HepG2 (cell line): ENCODE measurements at regions not wholly inside any gene's neighbourhood (a gene's known extent, or its start where the extent isn't known, plus 50 kb on each side); places are given as distances from the start of the nearest gene placed in this dataset.

Experiments used
- ATAC-seq: fragments of 200-7000 bp; cut with Tn5 transposase; 3 replicates; pipeline ENCODE4 v1.9.1; 2020; ENCODE audit warnings: mild to moderate bottlenecking, moderate library complexity
- BruUV-seq: library from RNA; stranded (reverse); fragments of 400-500 nt; replicated peaks from 2 replicates; lab custom pipeline; 2021; lab: Mats Ljungman, UMichigan
- CTCF ChIA-PET: fragments of 300-600 bp; formaldehyde crosslinking; extraction: SDS; loops from one replicate; lab custom pipeline; 2021; ENCODE audit warnings: low total read pairs, inconsistent platforms, low intra/inter-chr PET ratio; lab: Yijun Ruan, JAX
- POLR2A ChIA-PET: fragments of 350-600 bp; sonication (Branson Sonifier 250); formaldehyde crosslinking; loops from one replicate; lab custom pipeline; 2020; ENCODE audit warnings: antibody characterized with exemption, inconsistent platforms; lab: Yijun Ruan, JAX
- DNase-seq: peaks from one replicate; pipeline ENCODE4 v3.0.0-alpha.2; 2015; ENCODE audit warnings: low spot score
- FAIRE-seq: peaks from 3 replicates; lab custom pipeline; 2011; peaks lifted over from hg19 to GRCh38; lab: Jason Lieb, UNC
- H2AFZ ChIP-seq: one replicate; pipeline ENCODE4 v1.6.1; 2011; ENCODE audit warnings: low read length, inconsistent platforms
- H3K27ac ChIP-seq: fragments of 300-600 bp; 3 replicates; pipeline ENCODE4 v1.8.0; 2011; ENCODE audit warnings: mixed run types, mild to moderate bottlenecking, mixed read lengths, low read length, inconsistent platforms; ENCODE audit not compliant: insufficient read depth; ENCODE audit errors: extremely low read length
- H3K27me3 ChIP-seq, 2 experiments: fragments of 200-600 bp in 1 of 2; 2 replicates in 1 of 2; 3 replicates in 1 of 2; pipeline versions ENCODE4 v1.6.0 to v1.8.0; 2011; ENCODE audit warnings: low read length in 2 of 2, mild to moderate bottlenecking in 2 of 2, moderate library complexity in 2 of 2, inconsistent platforms in 1 of 2; ENCODE audit not compliant: insufficient read depth in 2 of 2, control insufficient read depth in 1 of 2
- H3K36me3 ChIP-seq, 2 experiments: fragments of 200-600 bp in 1 of 2; replicated peaks in 1 of 2; 2 replicates in 1 of 2; 3 replicates in 1 of 2; pipeline versions ENCODE4 v1.5.1 to v1.8.0; 2011; ENCODE audit warnings: low read length in 2 of 2, inconsistent platforms in 1 of 2; ENCODE audit not compliant: insufficient read depth in 2 of 2, control insufficient read depth in 1 of 2
- H3K4me1 ChIP-seq: 2 replicates; pipeline ENCODE4 v1.5.1; 2012; ENCODE audit warnings: low read length, inconsistent platforms; ENCODE audit not compliant: insufficient read depth
- H3K4me2 ChIP-seq: 2 replicates; pipeline ENCODE4 v1.6.0; 2011; ENCODE audit warnings: low read depth, low read length, inconsistent platforms
- H3K4me3 ChIP-seq, 3 experiments: fragments of 200-600 bp in 1 of 3; sonication (generic), shearing (Covaris generic) in 1 of 3; replicated peaks in 1 of 3; 2 replicates each; pipeline ENCODE4 v1.5.1; 2011 to 2016; ENCODE audit warnings: low read length in 3 of 3, inconsistent platforms in 2 of 3, low read depth in 2 of 3, mild to moderate bottlenecking in 2 of 3, control low read depth in 1 of 3, mixed read lengths in 1 of 3; ENCODE audit not compliant: insufficient read depth in 1 of 3
- H3K79me2 ChIP-seq: one replicate; pipeline ENCODE4 v1.6.1; 2011; ENCODE audit warnings: low read length, inconsistent platforms; ENCODE audit not compliant: insufficient read depth
- H3K9ac ChIP-seq: 2 replicates; pipeline ENCODE4 v1.6.0; 2011; ENCODE audit warnings: mild to moderate bottlenecking, low read depth, low read length, inconsistent platforms; ENCODE audit not compliant: insufficient read depth
- H3K9me3 ChIP-seq: 2 replicates; pipeline ENCODE4 v1.5.1; 2012; ENCODE audit warnings: mild to moderate bottlenecking, low read length
- H4K20me1 ChIP-seq: 2 replicates; pipeline ENCODE4 v1.6.0; 2011; ENCODE audit warnings: inconsistent platforms, mild to moderate bottlenecking, low read length, moderate library complexity; ENCODE audit not compliant: insufficient read depth
- ZC3H4 ChIP-seq: sonication (generic); formaldehyde crosslinking; IDR thresholded peaks from 2 replicates; pipeline ENCODE4 v1.4.0; 2020; ENCODE audit warnings: missing genetic modification reagents, borderline replicate concordance
- WGBS: methylation state at CpG from one replicate; pipeline ENCODE4 v1.1.6; 2017; ENCODE audit warnings: low lambda C conversion rate; 5-methylcytosine and 5-hydroxymethylcytosine counted together
- in situ Hi-C: cut with HindIII; loops from 2 replicates; pipeline ENCODE4 v1.10.0; 2017; ENCODE audit warnings: low pct_unique_long_range_greater_than_20kb; ENCODE audit not compliant: extremely low pct_ligation_motif_present
- intact Hi-C: fragments of 100-400 bp; cut with micrococcal nuclease; formaldehyde crosslinking; loops from one replicate; pipeline ENCODE4 v1.10.0; 2022; ENCODE audit not compliant: unreplicated experiment
- TF ChIP-seq, protein P1 (sequence below), 2 experiments: sonication (generic) in 1 of 2; formaldehyde crosslinking in 1 of 2; IDR thresholded peaks; 2 replicates each; pipeline versions ENCODE4 v1.5.1 to v1.6.1; 2011 to 2020; ENCODE audit warnings: borderline replicate concordance in 1 of 2, low read depth in 1 of 2, low read length in 1 of 2, mild to moderate bottlenecking in 1 of 2, missing genetic modification reagents in 1 of 2, moderate library complexity in 1 of 2
- TF ChIP-seq, protein P2 (sequence below): sonication (generic); formaldehyde crosslinking; IDR thresholded peaks from 2 replicates; pipeline ENCODE4 v1.4.0; 2020; ENCODE audit warnings: missing genetic modification reagents

DNA sequence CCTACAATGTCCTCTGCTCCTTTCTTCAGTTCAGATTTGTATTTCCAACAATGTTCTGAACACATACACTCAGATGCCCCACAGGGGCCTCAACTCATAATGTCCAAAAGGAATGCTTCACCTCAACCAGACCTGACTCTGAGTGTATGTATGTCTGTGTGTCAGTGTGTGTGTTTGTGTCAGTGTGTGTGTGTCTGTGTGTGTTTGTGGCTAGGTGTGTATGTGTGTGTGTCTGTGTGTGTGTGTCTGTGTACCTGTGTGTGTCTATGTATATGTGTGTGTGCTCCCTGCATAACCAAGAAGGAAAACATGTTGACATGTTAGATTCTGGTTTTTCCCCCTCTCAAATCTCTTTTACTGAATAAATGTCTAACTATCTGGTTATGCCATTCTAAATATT is 87.3 kb upstream of the PCSK1 start (continued):
- TF ChIP-seq, protein P1, sequence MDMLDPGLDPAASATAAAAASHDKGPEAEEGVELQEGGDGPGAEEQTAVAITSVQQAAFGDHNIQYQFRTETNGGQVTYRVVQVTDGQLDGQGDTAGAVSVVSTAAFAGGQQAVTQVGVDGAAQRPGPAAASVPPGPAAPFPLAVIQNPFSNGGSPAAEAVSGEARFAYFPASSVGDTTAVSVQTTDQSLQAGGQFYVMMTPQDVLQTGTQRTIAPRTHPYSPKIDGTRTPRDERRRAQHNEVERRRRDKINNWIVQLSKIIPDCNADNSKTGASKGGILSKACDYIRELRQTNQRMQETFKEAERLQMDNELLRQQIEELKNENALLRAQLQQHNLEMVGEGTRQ (IDR thresholded peaks at IDR 0.05; ENCODE audit: low read depth, low read length): no peak
- TF ChIP-seq, protein P1 (CRISPR knock-in tag; IDR thresholded peaks at IDR 0.05; ENCODE audit: borderline replicate concordance): no peak
- TF ChIP-seq ZC3H4 (CRISPR knock-in tag): no peak

DNA sequence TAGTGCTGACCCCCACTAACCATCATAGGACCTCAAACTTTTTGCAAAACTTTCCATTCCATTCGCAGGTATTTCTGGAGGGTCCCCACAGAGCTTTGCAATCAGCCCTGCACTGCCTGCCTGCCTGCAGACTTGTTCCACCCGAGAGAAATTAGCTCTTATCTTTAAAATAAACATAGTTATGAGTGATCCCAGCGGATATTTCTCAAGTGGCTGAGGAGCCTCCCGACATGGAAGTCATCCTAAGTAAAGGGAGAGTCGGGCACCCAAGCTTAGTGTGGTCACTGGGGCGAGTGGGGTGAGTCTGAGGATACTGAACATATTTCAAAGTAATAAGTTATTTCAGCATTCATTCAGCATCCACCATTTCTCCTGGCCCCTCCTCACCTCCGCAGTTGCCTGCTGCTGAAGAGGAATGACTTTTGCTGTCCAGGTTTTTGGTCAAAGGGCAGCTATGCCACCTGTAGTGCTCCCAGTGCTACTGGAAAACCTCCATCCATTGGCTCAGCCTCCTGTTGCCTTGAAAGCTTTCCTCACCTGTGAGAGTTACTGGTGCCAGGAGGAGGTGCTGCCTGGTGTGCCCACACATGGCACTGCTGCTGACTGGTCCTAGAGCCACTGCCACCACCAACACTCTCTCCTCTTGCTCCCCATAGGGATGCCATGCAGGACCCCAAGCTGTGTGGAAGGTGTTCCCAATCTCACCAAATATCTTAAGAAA is 89.7 kb upstream of the PCSK1 start:
- in situ Hi-C loops (no loop called here), intact Hi-C loops (no loop called here)
- POLR2A ChIA-PET: no interaction called here
- TF ChIP-seq, protein P2, sequence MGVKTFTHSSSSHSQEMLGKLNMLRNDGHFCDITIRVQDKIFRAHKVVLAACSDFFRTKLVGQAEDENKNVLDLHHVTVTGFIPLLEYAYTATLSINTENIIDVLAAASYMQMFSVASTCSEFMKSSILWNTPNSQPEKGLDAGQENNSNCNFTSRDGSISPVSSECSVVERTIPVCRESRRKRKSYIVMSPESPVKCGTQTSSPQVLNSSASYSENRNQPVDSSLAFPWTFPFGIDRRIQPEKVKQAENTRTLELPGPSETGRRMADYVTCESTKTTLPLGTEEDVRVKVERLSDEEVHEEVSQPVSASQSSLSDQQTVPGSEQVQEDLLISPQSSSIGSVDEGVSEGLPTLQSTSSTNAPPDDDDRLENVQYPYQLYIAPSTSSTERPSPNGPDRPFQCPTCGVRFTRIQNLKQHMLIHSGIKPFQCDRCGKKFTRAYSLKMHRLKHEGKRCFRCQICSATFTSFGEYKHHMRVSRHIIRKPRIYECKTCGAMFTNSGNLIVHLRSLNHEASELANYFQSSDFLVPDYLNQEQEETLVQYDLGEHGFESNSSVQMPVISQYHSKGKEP (CRISPR knock-in tag): no peak
- no peaks in the 10 kb centered on the region for H3K27me3 ChIP-seq
- H3K9ac ChIP-seq: no peak overlapping the region
- H3K36me3 ChIP-seq: no peaks in the 10 kb centered on the region
- CTCF ChIA-PET: no interaction called here
- no peak overlapping the region for H3K4me3 ChIP-seq
- H3K27ac ChIP-seq: no peak overlapping the region
- BruUV-seq: no TSS peak
- H4K20me1 ChIP-seq: no peaks in the 10 kb centered on the region; the same call in 1 of the 2 replicates
- 9% methylated on average over 7 of the region's 7 CpGs for WGBS
- H3K4me1 ChIP-seq: no peaks in the 10 kb centered on the region
- no peak overlapping the region for H3K4me2 ChIP-seq
- no peak for DNase-seq
- H3K79me2 ChIP-seq: no peaks in the 10 kb centered on the region
- no peak for FAIRE-seq
- no peak for ATAC-seq
- no peaks in the 10 kb centered on the region for H3K9me3 ChIP-seq
- no peak overlapping the region for H2AFZ ChIP-seq
